Panc1 (cell line): ENCODE measurements at regions not wholly inside any gene's neighbourhood (a gene's known extent, or its start where the extent isn't known, plus 50 kb on each side); places are given as distances from the start of the nearest gene placed in this dataset.

Experiments used
- ATAC-seq: fragments of 200-7000 bp; cut with Tn5 transposase; 2 replicates; pipeline ENCODE4 v1.9.1; 2020; ENCODE audit warnings: mild to moderate bottlenecking, moderate library complexity
- BruUV-seq: library from RNA; stranded (reverse); fragments of 400-500 nt; replicated peaks from 2 replicates; lab custom pipeline; 2021; lab: Mats Ljungman, UMichigan
- CTCF ChIA-PET: fragments of 300-600 bp; sonication (Branson Sonifier 250); formaldehyde crosslinking; loops from one replicate; lab custom pipeline; 2022; ENCODE audit warnings: antibody characterized with exemption; lab: Charles Lee
- POLR2A ChIA-PET: fragments of 300-600 bp; sonication (Branson Sonifier 250); formaldehyde crosslinking; loops from one replicate; lab custom pipeline; 2022; ENCODE audit warnings: antibody characterized with exemption; lab: Charles Lee
- DNase-seq: peaks from one replicate; pipeline ENCODE4 v3.0.0-alpha.2; 2010; ENCODE audit warnings: low read depth, low spot score
- H3K27ac ChIP-seq: 2 replicates; pipeline ENCODE4 v1.5.1; 2011; ENCODE audit warnings: mild to moderate bottlenecking, low read length, inconsistent platforms
- H3K27me3 ChIP-seq: fragments of 200-500 bp; sonication (Bioruptor generic); 2 replicates; pipeline ENCODE4 v1.6.0; 2014; ENCODE audit warnings: low read length, inconsistent platforms; ENCODE audit not compliant: control insufficient read depth, insufficient read depth
- H3K36me3 ChIP-seq: fragments of 200-500 bp; sonication (Bioruptor generic); 2 replicates; pipeline ENCODE4 v1.5.1; 2014; ENCODE audit warnings: inconsistent platforms, mild to moderate bottlenecking, low read length, moderate library complexity; ENCODE audit not compliant: control insufficient read depth, insufficient read depth
- H3K4me1 ChIP-seq: 2 replicates; pipeline ENCODE4 v1.5.1; 2011; ENCODE audit warnings: inconsistent platforms, mild to moderate bottlenecking, low read length, moderate library complexity; ENCODE audit not compliant: control insufficient read depth, insufficient read depth
- H3K4me3 ChIP-seq, 2 experiments: 2 replicates each; pipeline ENCODE4 v1.5.1; 2011 to 2012; ENCODE audit warnings: low read depth in 2 of 2, low read length in 2 of 2, mild to moderate bottlenecking in 2 of 2, inconsistent platforms in 1 of 2, moderate library complexity in 1 of 2
- H3K9me3 ChIP-seq: fragments of 200-500 bp; sonication (Bioruptor generic); 2 replicates; pipeline ENCODE4 v1.5.1; 2014; ENCODE audit warnings: low read depth, mild to moderate bottlenecking, inconsistent platforms, low read length, moderate library complexity; ENCODE audit not compliant: control insufficient read depth, insufficient read depth
- POLR2AphosphoS5 ChIP-seq: IDR thresholded peaks from 2 replicates; pipeline ENCODE4 v1.6.1; 2012; ENCODE audit warnings: mild to moderate bottlenecking, low read depth, low read length, moderate library complexity
- SIN3A ChIP-seq: IDR thresholded peaks from 2 replicates; pipeline ENCODE4 v1.6.1; 2012; ENCODE audit warnings: low read depth, mild to moderate bottlenecking, low read length, moderate library complexity, borderline replicate concordance; ENCODE audit not compliant: insufficient read depth
- TCF7L2 ChIP-seq: IDR thresholded peaks from 2 replicates; pipeline ENCODE4 v1.6.1; 2011; ENCODE audit warnings: mild to moderate bottlenecking, low read depth, low read length, inconsistent platforms
- in situ Hi-C: cut with HindIII; loops from 2 replicates; pipeline ENCODE4 v1.10.0; 2016; ENCODE audit warnings: low sequenced_read_pairs, low pct_unique_long_range_greater_than_20kb
- intact Hi-C: fragments of 100-400 bp; cut with micrococcal nuclease; formaldehyde crosslinking; loops from one replicate; pipeline ENCODE4 v1.10.0; 2022; ENCODE audit not compliant: unreplicated experiment
- TF ChIP-seq, protein P1 (sequence below): fragments of 450-650 bp; IDR thresholded peaks from 2 replicates; pipeline ENCODE4 v1.5.1; 2017; ENCODE audit warnings: mild to moderate bottlenecking
- TF ChIP-seq, protein P2 (sequence below), 2 experiments: IDR thresholded peaks; 2 replicates each; pipeline ENCODE4 v1.6.1; 2011 to 2012; ENCODE audit warnings: low read depth in 2 of 2, control low read depth in 1 of 2, low read length in 1 of 2, mild to moderate bottlenecking in 1 of 2, moderate library complexity in 1 of 2; ENCODE audit not compliant: insufficient read depth in 1 of 2

DNA sequence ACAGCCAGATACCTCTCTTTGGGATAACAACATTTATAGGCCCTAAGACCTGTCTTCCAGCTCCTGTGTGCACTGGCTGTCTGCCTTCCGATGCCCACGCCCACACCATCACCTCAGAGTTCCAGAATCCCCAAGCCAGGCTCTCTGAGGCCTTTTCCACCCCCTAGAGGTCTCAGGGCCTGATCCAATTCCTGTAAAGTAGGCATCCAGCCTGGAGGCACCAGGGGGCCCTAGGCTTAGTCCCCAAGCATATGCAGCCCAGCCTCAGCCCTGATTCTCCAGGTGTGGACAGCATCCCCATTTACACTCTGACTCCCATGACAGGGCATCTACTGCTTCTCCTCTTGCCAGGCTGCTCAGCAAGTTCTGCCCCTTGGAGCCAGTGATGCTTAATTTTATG, 72.7 kb upstream of the CORO2B start:
- ATAC-seq, result no peak
- in situ Hi-C loops, result no loop called here
- no peak overlapping the region for H3K4me3 ChIP-seq
- DNase-seq, result no peak
- H3K9me3 ChIP-seq, result no peaks in the 10 kb centered on the region
- no peaks in the 10 kb centered on the region for H3K27me3 ChIP-seq
- no TSS peak for BruUV-seq
- no peaks in the 10 kb centered on the region for H3K36me3 ChIP-seq
- ChIA-PET POLR2A (no interaction called here), CTCF (interaction anchor here (0.7 kb wide), 1 partner anchor 54 kb away, joined by 3 read pairs; no protein-coding TSS in a partner anchor)
- no peaks in the 10 kb centered on the region for H3K4me1 ChIP-seq
- H3K27ac ChIP-seq, result no peak overlapping the region
- no peak for TF ChIP-seq TCF7L2
- no peak for TF ChIP-seq POLR2AphosphoS5
- TF ChIP-seq, protein P1, sequence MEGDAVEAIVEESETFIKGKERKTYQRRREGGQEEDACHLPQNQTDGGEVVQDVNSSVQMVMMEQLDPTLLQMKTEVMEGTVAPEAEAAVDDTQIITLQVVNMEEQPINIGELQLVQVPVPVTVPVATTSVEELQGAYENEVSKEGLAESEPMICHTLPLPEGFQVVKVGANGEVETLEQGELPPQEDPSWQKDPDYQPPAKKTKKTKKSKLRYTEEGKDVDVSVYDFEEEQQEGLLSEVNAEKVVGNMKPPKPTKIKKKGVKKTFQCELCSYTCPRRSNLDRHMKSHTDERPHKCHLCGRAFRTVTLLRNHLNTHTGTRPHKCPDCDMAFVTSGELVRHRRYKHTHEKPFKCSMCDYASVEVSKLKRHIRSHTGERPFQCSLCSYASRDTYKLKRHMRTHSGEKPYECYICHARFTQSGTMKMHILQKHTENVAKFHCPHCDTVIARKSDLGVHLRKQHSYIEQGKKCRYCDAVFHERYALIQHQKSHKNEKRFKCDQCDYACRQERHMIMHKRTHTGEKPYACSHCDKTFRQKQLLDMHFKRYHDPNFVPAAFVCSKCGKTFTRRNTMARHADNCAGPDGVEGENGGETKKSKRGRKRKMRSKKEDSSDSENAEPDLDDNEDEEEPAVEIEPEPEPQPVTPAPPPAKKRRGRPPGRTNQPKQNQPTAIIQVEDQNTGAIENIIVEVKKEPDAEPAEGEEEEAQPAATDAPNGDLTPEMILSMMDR, result no peak
- TF ChIP-seq SIN3A, result no peak
- TF ChIP-seq, protein P2, sequence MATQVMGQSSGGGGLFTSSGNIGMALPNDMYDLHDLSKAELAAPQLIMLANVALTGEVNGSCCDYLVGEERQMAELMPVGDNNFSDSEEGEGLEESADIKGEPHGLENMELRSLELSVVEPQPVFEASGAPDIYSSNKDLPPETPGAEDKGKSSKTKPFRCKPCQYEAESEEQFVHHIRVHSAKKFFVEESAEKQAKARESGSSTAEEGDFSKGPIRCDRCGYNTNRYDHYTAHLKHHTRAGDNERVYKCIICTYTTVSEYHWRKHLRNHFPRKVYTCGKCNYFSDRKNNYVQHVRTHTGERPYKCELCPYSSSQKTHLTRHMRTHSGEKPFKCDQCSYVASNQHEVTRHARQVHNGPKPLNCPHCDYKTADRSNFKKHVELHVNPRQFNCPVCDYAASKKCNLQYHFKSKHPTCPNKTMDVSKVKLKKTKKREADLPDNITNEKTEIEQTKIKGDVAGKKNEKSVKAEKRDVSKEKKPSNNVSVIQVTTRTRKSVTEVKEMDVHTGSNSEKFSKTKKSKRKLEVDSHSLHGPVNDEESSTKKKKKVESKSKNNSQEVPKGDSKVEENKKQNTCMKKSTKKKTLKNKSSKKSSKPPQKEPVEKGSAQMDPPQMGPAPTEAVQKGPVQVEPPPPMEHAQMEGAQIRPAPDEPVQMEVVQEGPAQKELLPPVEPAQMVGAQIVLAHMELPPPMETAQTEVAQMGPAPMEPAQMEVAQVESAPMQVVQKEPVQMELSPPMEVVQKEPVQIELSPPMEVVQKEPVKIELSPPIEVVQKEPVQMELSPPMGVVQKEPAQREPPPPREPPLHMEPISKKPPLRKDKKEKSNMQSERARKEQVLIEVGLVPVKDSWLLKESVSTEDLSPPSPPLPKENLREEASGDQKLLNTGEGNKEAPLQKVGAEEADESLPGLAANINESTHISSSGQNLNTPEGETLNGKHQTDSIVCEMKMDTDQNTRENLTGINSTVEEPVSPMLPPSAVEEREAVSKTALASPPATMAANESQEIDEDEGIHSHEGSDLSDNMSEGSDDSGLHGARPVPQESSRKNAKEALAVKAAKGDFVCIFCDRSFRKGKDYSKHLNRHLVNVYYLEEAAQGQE (IDR thresholded peaks at IDR 0.05; ENCODE audit: insufficient read depth in 1 of 2, low read depth in 2 of 2, low read length in 1 of 2), result no peak
- intact Hi-C loops, result no loop called here

DNA sequence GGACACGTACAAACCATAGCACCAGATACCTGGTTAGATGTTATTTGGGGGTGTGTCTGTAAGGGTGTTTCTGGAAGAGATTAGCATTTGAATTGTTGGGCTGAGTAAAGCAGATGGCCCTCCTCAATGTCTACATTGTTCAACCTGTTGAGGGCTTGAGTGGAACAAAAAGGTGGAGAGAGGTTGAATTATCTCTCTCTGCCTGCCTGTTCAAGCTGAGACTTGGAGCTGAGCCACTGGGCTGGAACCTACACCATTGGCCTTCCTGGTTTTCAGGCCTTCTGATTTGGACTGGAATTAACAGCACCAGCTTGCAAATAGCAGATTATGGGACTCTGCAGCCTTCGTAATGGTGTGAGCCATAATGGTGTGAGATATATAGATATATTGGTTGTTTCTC, 71.3 kb upstream of the CORO2B start:
- no peak for DNase-seq
- in situ Hi-C loops, result no loop called here
- CTCF ChIA-PET, result no interaction called here
- POLR2A ChIA-PET, result no interaction called here
- Histone ChIP-seq H3K9me3 (no peaks in the 10 kb centered on the region), H3K4me3 (no peak overlapping the region), H3K27me3 (no peaks in the 10 kb centered on the region), H3K36me3 (no peaks in the 10 kb centered on the region), H3K27ac (no peak overlapping the region), H3K4me1 (no peaks in the 10 kb centered on the region)
- no TSS peak for BruUV-seq
- TF ChIP-seq, protein P1, result no peak
- TF ChIP-seq SIN3A, result no peak
- TF ChIP-seq, protein P2 (IDR thresholded peaks at IDR 0.05; ENCODE audit: insufficient read depth in 1 of 2, low read depth in 2 of 2, low read length in 1 of 2), result no peak
- no peak for TF ChIP-seq POLR2AphosphoS5
- no peak for TF ChIP-seq TCF7L2
- intact Hi-C loops, result no loop called here
- no peak for ATAC-seq
